PFSK-1 (cell line): ENCODE measurements at regions not wholly inside any gene's neighbourhood (a gene's known extent, or its start where the extent isn't known, plus 50 kb on each side); places are given as distances from the start of the nearest gene placed in this dataset.

Experiments used
- FOXP2 ChIP-seq: optimal IDR thresholded peaks from 2 replicates; pipeline ENCODE3; 2011; ENCODE audit warnings: borderline replicate concordance, control low read depth, inconsistent platforms; ENCODE audit not compliant: insufficient read depth; ENCODE audit errors: extremely low read length, extremely low read depth
- POLR2AphosphoS5 ChIP-seq: IDR thresholded peaks from 2 replicates; pipeline ENCODE4 v1.6.1; 2012; ENCODE audit warnings: low read depth, mild to moderate bottlenecking, control low read depth, low read length, moderate library complexity
- SIN3A ChIP-seq: IDR thresholded peaks from 2 replicates; pipeline ENCODE4 v1.6.1; 2012; ENCODE audit warnings: mild to moderate bottlenecking, low read length, moderate library complexity, borderline replicate concordance; ENCODE audit not compliant: insufficient read depth
- TAF1 ChIP-seq: IDR thresholded peaks from 2 replicates; pipeline ENCODE4 v1.6.1; 2012; ENCODE audit warnings: low read length, control low read depth, borderline replicate concordance; ENCODE audit not compliant: insufficient read depth
- TF ChIP-seq, protein P1 (sequence below), 2 experiments: IDR thresholded peaks; 2 replicates each; pipeline versions ENCODE4 v1.6.1 to v1.8.0; 2011 to 2012; ENCODE audit warnings: low read depth in 2 of 2, low read length in 2 of 2, control low read depth in 1 of 2, inconsistent platforms in 1 of 2, mild to moderate bottlenecking in 1 of 2, moderate library complexity in 1 of 2; ENCODE audit not compliant: insufficient read depth in 1 of 2

DNA sequence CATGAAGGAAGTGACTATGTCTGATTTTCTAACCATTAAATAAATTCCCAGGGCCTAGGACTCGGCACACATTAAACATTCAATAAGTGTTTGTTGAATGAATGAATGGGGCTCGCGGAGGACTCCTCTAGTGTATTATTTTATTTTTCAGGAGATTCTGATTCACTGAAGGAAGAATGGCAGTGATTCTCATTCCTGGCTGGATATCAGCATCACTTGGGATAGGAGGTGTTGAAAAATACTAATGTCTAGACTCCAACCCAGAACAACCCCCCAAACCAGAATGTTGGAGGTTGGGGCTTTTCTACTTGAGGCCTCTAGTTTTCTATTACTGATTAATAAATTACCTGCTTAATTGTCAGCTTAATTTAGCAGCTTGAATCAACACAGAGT lies 195.4 kb downstream of the BTBD3 start:
- TF ChIP-seq POLR2AphosphoS5 (no peak), SIN3A (no peak), FOXP2 (no peak), TAF1 (no peak)
- TF ChIP-seq, protein P1, sequence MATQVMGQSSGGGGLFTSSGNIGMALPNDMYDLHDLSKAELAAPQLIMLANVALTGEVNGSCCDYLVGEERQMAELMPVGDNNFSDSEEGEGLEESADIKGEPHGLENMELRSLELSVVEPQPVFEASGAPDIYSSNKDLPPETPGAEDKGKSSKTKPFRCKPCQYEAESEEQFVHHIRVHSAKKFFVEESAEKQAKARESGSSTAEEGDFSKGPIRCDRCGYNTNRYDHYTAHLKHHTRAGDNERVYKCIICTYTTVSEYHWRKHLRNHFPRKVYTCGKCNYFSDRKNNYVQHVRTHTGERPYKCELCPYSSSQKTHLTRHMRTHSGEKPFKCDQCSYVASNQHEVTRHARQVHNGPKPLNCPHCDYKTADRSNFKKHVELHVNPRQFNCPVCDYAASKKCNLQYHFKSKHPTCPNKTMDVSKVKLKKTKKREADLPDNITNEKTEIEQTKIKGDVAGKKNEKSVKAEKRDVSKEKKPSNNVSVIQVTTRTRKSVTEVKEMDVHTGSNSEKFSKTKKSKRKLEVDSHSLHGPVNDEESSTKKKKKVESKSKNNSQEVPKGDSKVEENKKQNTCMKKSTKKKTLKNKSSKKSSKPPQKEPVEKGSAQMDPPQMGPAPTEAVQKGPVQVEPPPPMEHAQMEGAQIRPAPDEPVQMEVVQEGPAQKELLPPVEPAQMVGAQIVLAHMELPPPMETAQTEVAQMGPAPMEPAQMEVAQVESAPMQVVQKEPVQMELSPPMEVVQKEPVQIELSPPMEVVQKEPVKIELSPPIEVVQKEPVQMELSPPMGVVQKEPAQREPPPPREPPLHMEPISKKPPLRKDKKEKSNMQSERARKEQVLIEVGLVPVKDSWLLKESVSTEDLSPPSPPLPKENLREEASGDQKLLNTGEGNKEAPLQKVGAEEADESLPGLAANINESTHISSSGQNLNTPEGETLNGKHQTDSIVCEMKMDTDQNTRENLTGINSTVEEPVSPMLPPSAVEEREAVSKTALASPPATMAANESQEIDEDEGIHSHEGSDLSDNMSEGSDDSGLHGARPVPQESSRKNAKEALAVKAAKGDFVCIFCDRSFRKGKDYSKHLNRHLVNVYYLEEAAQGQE (IDR thresholded peaks at IDR 0.05; ENCODE audit: insufficient read depth in 1 of 2, low read depth in 2 of 2, low read length in 2 of 2): no peak

DNA sequence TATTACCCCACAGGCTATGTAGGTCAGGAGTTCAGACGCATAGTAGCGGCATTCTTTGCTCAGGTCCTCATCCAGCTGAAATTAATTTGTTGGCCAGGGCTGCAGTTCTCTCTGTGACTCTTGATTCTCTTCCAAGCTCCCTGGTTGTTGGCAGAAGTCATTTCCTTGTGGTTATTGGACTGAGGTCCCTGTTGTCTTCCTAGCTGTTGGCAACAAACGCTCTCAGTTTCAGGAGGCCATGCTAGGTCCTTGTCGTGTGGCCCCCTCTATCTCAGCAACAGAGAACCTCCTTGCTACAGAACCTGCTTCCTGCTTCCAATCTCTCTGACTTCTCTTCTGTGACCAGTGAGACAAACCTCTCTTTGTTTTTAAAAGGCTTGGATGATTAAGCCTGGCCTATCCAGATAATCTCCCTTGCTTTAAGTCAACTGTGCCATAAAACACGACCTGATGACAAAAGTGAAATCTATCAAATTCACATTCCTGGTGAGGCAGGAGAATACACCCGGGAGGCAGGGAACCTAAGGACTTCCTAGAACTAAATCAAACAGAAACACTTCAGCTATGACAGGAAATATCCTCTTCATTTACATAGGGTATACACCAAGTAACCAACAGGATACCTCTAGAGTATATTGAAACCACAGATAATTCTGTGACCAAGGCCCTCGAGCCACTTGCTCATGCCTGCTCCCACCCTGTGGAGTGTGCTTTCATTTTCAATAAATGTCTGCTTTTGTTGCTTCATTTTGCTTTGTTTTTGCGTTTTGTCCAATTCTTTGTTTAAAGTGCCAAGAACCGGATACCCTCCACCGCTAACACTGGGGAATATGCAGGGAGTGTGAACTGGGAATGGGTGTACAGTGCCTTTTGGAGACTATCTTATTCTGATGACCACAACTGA lies 196.0 kb downstream of the BTBD3 start:
- no peak for TF ChIP-seq POLR2AphosphoS5
- TF ChIP-seq, protein P1 (IDR thresholded peaks at IDR 0.05; ENCODE audit: insufficient read depth in 1 of 2, low read depth in 2 of 2, low read length in 2 of 2): no peak

DNA sequence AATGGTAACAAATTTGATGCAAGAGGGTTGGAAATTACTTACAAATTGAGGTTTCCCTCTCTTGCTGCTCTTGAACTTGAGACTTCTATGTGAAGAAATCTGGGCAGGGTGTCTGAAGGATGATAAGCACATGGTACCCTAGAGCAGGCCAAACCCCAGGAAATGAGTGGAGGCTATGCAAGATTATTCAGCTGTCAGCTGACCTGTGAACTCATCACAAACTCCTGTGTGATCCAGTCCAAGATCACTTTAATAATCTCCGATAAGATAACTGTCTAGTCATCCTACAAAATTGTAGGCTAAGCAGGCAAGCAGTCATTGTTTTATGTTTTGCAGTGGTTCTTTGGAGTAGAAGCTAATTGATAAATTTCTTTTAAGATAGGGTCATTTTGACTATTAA lies 213.1 kb downstream of the BTBD3 start:
- no peak for TF ChIP-seq FOXP2
- no peak for TF ChIP-seq TAF1
- no peak for TF ChIP-seq POLR2AphosphoS5
- TF ChIP-seq SIN3A: no peak
- TF ChIP-seq, protein P1 (IDR thresholded peaks at IDR 0.05; ENCODE audit: insufficient read depth in 1 of 2, low read depth in 2 of 2, low read length in 2 of 2): no peak

DNA sequence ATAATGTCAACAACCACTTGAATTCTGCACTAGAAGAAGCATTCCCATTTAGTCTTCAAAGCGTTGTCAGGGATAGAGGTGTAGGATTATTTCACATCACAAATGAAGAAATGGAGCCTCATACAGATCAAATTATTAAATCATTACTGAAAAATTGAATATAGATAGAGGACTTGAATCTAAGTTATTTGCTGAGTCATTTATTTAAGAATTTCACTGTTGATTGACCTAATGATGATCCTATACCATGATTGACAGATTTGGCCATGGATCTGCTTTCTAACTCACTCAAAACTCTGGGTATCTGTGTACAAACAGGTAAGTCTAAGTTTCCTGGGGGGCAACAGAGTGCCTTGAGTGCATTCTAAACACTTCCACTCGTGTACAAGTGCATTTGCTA lies 215.9 kb downstream of the BTBD3 start:
- TF ChIP-seq, protein P1 (IDR thresholded peaks at IDR 0.05; ENCODE audit: insufficient read depth in 1 of 2, low read depth in 2 of 2, low read length in 2 of 2): no peak
- TF ChIP-seq TAF1 (no peak), FOXP2 (no peak), SIN3A (no peak), POLR2AphosphoS5 (no peak)

DNA sequence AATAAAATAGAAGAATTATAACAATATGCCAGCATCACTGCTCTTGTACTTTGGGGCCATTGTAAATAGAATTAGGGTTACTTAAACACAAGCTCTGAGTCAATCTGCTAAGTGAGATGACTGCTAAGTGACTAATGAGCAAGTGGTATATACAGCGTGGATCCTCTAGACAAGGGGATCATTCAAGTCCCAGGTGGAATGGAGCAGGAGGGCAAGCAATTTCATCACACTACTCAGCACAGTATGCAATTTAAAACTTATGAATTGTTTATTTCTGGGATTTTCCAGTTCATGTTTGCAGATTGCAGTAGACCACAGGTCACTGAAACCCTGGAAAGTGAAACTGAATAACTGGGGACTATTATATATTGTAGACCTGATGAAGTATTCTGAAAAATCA lies 235.3 kb downstream of the BTBD3 start:
- TF ChIP-seq, protein P1 (IDR thresholded peaks at IDR 0.05; ENCODE audit: insufficient read depth in 1 of 2, low read depth in 2 of 2, low read length in 2 of 2): no peak
- no peak for TF ChIP-seq TAF1
- no peak for TF ChIP-seq POLR2AphosphoS5
- TF ChIP-seq SIN3A: no peak
- no peak for TF ChIP-seq FOXP2
